Keratinocyte (primary cell): ENCODE measurements at regions not wholly inside any gene's neighbourhood (a gene's known extent, or its start where the extent isn't known, plus 50 kb on each side); places are given as distances from the start of the nearest gene placed in this dataset.

Experiments used
- DNase-seq: peaks from one replicate; pipeline ENCODE4 v3.0.0-alpha.2; 2011; ENCODE audit warnings: low read depth, missing footprints, low spot score
- FAIRE-seq: peaks from 2 replicates; lab custom pipeline; 2011; peaks lifted over from hg19 to GRCh38; lab: Jason Lieb, UNC
- H2AFZ ChIP-seq: 2 replicates; pipeline ENCODE4 v1.6.0; 2012; ENCODE audit warnings: low read length, control low read depth, inconsistent platforms; ENCODE audit not compliant: control insufficient read depth
- H3K27ac ChIP-seq: 2 replicates; pipeline ENCODE4 v1.5.1; 2011; ENCODE audit warnings: low read length; ENCODE audit not compliant: control insufficient read depth, insufficient read depth
- H3K27me3 ChIP-seq: 3 replicates; pipeline ENCODE4 v1.6.0; 2011; ENCODE audit warnings: low read length; ENCODE audit not compliant: control insufficient read depth, insufficient read depth; ENCODE audit errors: extremely low read depth
- H3K36me3 ChIP-seq, 2 experiments: 2 replicates in 1 of 2; 3 replicates in 1 of 2; pipeline ENCODE4 v1.5.1; 2011; ENCODE audit warnings: low read length in 2 of 2, mild to moderate bottlenecking in 1 of 2; ENCODE audit not compliant: control insufficient read depth in 2 of 2, insufficient read depth in 2 of 2; ENCODE audit errors: extremely low read depth in 1 of 2
- H3K4me1 ChIP-seq: 3 replicates; pipeline ENCODE4 v1.5.1; 2011; ENCODE audit warnings: low read length; ENCODE audit not compliant: control insufficient read depth, insufficient read depth; ENCODE audit errors: extremely low read depth
- H3K4me2 ChIP-seq: 3 replicates; pipeline ENCODE4 v1.6.0; 2011; ENCODE audit warnings: low read depth, low read length; ENCODE audit not compliant: control insufficient read depth, insufficient read depth; ENCODE audit errors: extremely low read depth
- H3K4me3 ChIP-seq, 3 experiments: fragments of 200-600 bp in 1 of 3; sonication (generic) in 1 of 3; 2 replicates in 2 of 3; 3 replicates in 1 of 3; pipeline ENCODE4 v1.5.1; 2011 to 2016; ENCODE audit warnings: low read length in 3 of 3, mild to moderate bottlenecking in 3 of 3, control low read depth in 2 of 3, inconsistent platforms in 1 of 3, low read depth in 1 of 3, mixed read lengths in 1 of 3, mixed run types in 1 of 3, moderate library complexity in 1 of 3; ENCODE audit not compliant: control insufficient read depth in 2 of 3, insufficient read depth in 2 of 3; ENCODE audit errors: extremely low read depth in 1 of 3
- H3K79me2 ChIP-seq: 2 replicates; pipeline ENCODE4 v1.6.0; 2012; ENCODE audit warnings: low read length; ENCODE audit not compliant: control insufficient read depth, insufficient read depth
- H3K9ac ChIP-seq: 3 replicates; pipeline ENCODE4 v1.6.0; 2011; ENCODE audit warnings: low read length; ENCODE audit not compliant: control insufficient read depth, insufficient read depth; ENCODE audit errors: extremely low read depth
- H3K9me1 ChIP-seq: 3 replicates; pipeline ENCODE4 v1.6.0; 2011; ENCODE audit warnings: low read length; ENCODE audit not compliant: control insufficient read depth, insufficient read depth; ENCODE audit errors: extremely low read depth
- H3K9me3 ChIP-seq: 2 replicates; pipeline ENCODE4 v1.5.1; 2012; ENCODE audit warnings: low read depth, low read length; ENCODE audit not compliant: control insufficient read depth
- H4K20me1 ChIP-seq: 3 replicates; pipeline ENCODE4 v1.6.0; 2011; ENCODE audit warnings: low read length; ENCODE audit not compliant: control insufficient read depth, insufficient read depth; ENCODE audit errors: extremely low read depth
- CTCF ChIP-seq, 3 experiments: IDR thresholded peaks in 1 of 3; conservative IDR thresholded peaks in 1 of 3; optimal IDR thresholded peaks in 1 of 3; 2 replicates in 2 of 3; 3 replicates in 1 of 3; pipeline versions ENCODE3 to v1.5.1; 2011; ENCODE audit warnings: low read length in 3 of 3, mild to moderate bottlenecking in 3 of 3, moderate library complexity in 2 of 3, control low read depth in 1 of 3, inconsistent platforms in 1 of 3; ENCODE audit not compliant: insufficient read depth in 2 of 3; ENCODE audit errors: extremely low read depth in 1 of 3
- EZH2 ChIP-seq: IDR thresholded peaks from one replicate; pipeline ENCODE4 v1.6.1; 2012; ENCODE audit warnings: inconsistent platforms, mild to moderate bottlenecking, low read length, moderate library complexity
- dilution Hi-C: fragments of 300-500 bp; cut with MboI; formaldehyde crosslinking; loops from one replicate; pipeline ENCODE4 v1.7.0; 2020; ENCODE audit warnings: low sequenced_read_pairs; ENCODE audit not compliant: extremely low pct_ligation_motif_present

GRCh38 chr3:64837986-64838735, 150.4 kb upstream of the ADAMTS9 start:
- Histone ChIP-seq H3K9me1 (no peaks in the 10 kb centered on the region), H3K4me2 (no peak overlapping the region), H3K36me3 (no peaks in the 10 kb centered on the region), H3K27ac (no peak overlapping the region), H3K4me3 (no peak overlapping the region), H3K9me3 (no peaks in the 10 kb centered on the region), H2AFZ (no peak overlapping the region), H3K9ac (no peak overlapping the region), H4K20me1 (no peaks in the 10 kb centered on the region), H3K4me1 (peaks cover 14% of the 10 kb centered on the region), H3K79me2 (no peaks in the 10 kb centered on the region), H3K27me3 (no peaks in the 10 kb centered on the region)
- TF ChIP-seq EZH2 = no peak
- dilution Hi-C loops = no loop called here
- FAIRE-seq (no peak), DNase-seq (no peak)

DNA sequence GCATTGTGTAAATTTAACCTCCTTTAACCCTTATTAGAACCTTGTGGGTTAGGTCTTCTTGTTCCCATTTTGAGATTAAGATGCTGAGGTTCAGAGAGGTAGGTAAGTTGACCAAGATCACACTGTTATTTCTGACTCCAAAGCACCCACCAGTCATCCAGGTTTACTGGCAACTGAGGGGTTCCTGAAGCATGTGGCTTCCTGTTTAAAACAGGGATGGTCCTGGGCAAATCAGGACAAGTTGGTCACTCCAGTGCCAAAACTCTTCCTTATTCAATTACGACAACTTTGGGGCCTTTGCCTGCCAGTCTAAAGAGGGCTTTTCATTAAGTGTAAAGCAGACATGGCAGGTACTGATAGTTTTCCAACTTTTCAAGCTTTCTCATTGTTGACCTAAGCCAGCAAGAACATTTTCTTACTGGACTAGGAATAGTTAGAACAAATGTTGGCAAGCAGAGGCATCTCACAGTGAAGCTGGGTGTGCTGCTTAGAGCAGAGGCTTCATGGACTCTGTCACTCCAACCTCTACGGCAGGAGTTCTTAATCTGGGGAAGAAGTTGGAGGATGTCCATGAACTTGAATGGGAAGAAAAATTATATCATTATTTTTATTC, 149.4 kb upstream of the ADAMTS9 start:
- DNase-seq (no peak), FAIRE-seq (peak; percentile 82)
- no peak overlapping the region for H3K27ac ChIP-seq
- no peak for TF ChIP-seq EZH2
- TF ChIP-seq CTCF (optimal IDR thresholded peaks at IDR 0.05 in 1 of 3, IDR thresholded peaks at IDR 0.05 in 1 of 3, conservative IDR thresholded peaks at IDR 0.05 in 1 of 3; ENCODE audit: extremely low read depth in 1 of 3, insufficient read depth in 2 of 3, low read length in 3 of 3) = no peak
- H3K9me1 ChIP-seq = no peaks in the 10 kb centered on the region
- H3K4me3 ChIP-seq = no peak overlapping the region
- H3K79me2 ChIP-seq = no peaks in the 10 kb centered on the region
- no peaks in the 10 kb centered on the region for H4K20me1 ChIP-seq
- peak overlapping the region; percentile 89 for H2AFZ ChIP-seq
- H3K9me3 ChIP-seq = no peaks in the 10 kb centered on the region
- dilution Hi-C loops = no loop called here
- H3K9ac ChIP-seq = no peak overlapping the region
- H3K36me3 ChIP-seq = no peaks in the 10 kb centered on the region
- no peaks in the 10 kb centered on the region for H3K27me3 ChIP-seq
- H3K4me1 ChIP-seq = peaks cover 14% of the 10 kb centered on the region
- H3K4me2 ChIP-seq = peak overlapping the region; percentile 45
